ENCODE measurements at regions not wholly inside any gene's neighbourhood (a gene's known extent, or its start where the extent isn't known, plus 50 kb on each side); places are given as distances from the start of the nearest gene placed in this dataset.

DNA sequence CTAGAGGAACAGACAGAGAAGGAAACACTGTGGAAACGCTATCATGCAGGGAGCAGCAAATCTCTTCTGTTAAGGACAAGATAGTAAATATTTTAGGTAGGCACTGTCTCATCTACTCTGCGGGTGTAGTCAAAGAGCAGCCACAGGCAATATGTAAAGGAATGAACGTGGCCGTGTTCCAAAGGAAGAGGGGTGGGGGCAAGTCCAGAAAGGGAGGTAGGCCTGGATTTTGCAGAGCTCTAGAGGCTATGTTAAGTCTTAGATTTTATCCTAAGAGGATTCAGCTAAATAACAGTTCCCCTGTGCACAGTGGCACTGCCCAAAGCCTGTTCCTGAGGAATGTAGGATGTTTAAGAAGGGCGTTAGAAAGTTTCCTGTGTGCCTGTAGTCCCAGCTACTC is 161.6 kb downstream of the ACTL7B start:
- intact Hi-C loops (cut with DNase I) = no loop called here
- ATAC-seq = no peak
- Histone ChIP-seq H3K9me3 (peaks cover 0 to 4% (median 0%) of the 10 kb centered on the region in 4 donors), H3K36me3 (no peaks in the 10 kb centered on the region), H3K27me3 (no peaks in the 10 kb centered on the region), H3K27ac (no peak overlapping the region), H3K4me3 (no peak overlapping the region), H3K4me1 (no peaks in the 10 kb centered on the region)
- TF ChIP-seq CTCF (IDR thresholded peaks at IDR 0.05) = no peak
- no peak for TF ChIP-seq POLR2A (IDR thresholded peaks at IDR 0.05)
- WGBS (ENCODE audit: insufficient coverage, low coverage, low lambda C conversion rate, missing lambda C conversion rate) = 49% methylated on average over 5 of the region's 5 CpGs
- DNase-seq = no peak

GRCh38 chr9:108691614-108692013 is 164.2 kb downstream of the ACTL7B start:
- Histone ChIP-seq H3K27me3 (no peaks in the 10 kb centered on the region), H3K4me3 (no peak overlapping the region), H3K4me1 (no peaks in the 10 kb centered on the region), H3K36me3 (no peaks in the 10 kb centered on the region), H3K27ac (no peak overlapping the region), H3K9me3 (peaks cover 0 to 4% (median 1%) of the 10 kb centered on the region in 4 donors)
- TF ChIP-seq POLR2A (IDR thresholded peaks at IDR 0.05) (no peak), CTCF (IDR thresholded peaks at IDR 0.05) (no peak)
- intact Hi-C loops (cut with DNase I) = no loop called here
- no peak for ATAC-seq
- WGBS (ENCODE audit: insufficient coverage, low coverage, low lambda C conversion rate, missing lambda C conversion rate) = 79% methylated on average over 7 of the region's 7 CpGs
- DNase-seq = no peak

- H3K27me3 ChIP-seq = no peaks in the 10 kb centered on the region
- H3K27ac ChIP-seq = no peak overlapping the region
- 37% methylated on average over 2 of the region's 2 CpGs for WGBS (ENCODE audit: insufficient coverage, low coverage, low lambda C conversion rate, missing lambda C conversion rate)
- H3K36me3 ChIP-seq = no peaks in the 10 kb centered on the region
- H3K9me3 ChIP-seq = peaks cover 0 to 3% (median 0%) of the 10 kb centered on the region in 4 donors
- intact Hi-C loops (cut with DNase I) = no loop called here
- H3K4me3 ChIP-seq = no peak overlapping the region
- no peak for TF ChIP-seq CTCF (IDR thresholded peaks at IDR 0.05)
- no peak for TF ChIP-seq POLR2A (IDR thresholded peaks at IDR 0.05)
- no peak for DNase-seq
- no peaks in the 10 kb centered on the region for H3K4me1 ChIP-seq
- no peak for ATAC-seq
Measured at GRCh38 chr9:108688676-108689075, 167.1 kb downstream of the ACTL7B start.

DNA sequence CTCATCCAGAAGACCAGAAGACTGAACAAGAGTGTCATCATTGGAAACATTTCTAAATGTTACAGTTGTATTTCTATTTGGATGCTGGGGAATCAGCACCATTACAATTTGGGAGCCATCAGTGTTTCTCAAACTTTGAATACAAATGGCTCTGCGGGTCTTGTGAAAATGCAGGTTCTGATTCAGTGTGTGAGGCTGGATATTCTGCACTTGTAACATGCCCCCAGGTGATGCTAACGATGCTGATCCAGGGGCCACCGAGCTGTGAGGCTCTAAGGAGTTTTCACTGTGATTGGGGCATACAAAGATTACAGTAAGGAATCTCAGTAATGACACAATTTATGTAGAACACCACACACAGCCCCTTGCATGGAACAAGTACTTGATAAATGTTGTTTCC is 167.7 kb downstream of the ACTL7B start:
- Histone ChIP-seq H3K36me3 (no peaks in the 10 kb centered on the region), H3K4me1 (no peaks in the 10 kb centered on the region), H3K9me3 (peaks cover 0 to 3% (median 0%) of the 10 kb centered on the region in 4 donors), H3K4me3 (no peak overlapping the region), H3K27me3 (no peaks in the 10 kb centered on the region), H3K27ac (no peak overlapping the region)
- TF ChIP-seq POLR2A (IDR thresholded peaks at IDR 0.05) (no peak), CTCF (IDR thresholded peaks at IDR 0.05) (no peak)
- WGBS (ENCODE audit: insufficient coverage, low coverage, low lambda C conversion rate, missing lambda C conversion rate) = 70% methylated on average over 3 of the region's 3 CpGs
- DNase-seq (no peak), ATAC-seq (no peak)
- intact Hi-C loops (cut with DNase I) = no loop called here

Data from right lobe of liver (tissue), 6 donors.